ENCODE measurements at regions not wholly inside any gene's neighbourhood (a gene's known extent, or its start where the extent isn't known, plus 50 kb on each side); places are given as distances from the start of the nearest gene placed in this dataset.

DNA sequence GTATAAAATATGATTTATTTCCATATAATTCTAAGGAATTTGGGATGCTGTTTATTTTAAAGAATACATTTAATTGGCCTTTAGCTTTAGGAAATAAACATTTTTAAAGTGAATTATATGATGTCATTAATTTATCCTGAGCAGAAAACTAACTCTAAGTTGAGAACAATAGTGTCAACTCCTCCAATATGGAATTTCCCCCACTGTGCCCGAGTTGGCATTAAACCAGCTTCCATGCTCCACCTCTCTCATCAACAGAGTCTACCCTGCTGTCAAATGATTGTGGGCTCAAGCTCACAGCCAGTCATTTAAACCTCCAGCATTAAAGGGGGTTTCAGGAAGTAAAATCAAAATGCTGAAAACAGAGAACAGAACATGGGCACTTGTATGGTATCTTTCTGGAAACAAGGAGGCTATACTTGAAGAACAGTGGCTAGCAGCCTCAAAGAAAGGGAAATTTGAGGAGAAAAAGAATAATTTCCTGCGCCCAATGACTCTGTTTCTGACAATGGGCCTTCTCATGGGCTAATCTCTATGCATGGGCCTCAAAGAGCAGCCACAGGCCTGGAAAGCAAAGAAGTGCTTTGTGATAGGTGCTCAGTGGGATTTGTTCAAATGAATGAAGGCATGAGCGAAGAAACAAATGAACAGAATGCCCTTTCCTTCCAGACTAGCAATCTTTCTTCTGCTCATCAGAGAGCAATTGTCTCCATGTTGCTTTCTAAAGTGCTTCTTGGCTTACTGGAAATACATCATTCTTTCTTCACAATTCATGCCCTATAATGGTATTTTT, 252.8 kb downstream of the MTX2 start:
- H3K27ac ChIP-seq: no peak overlapping the region
- TF ChIP-seq POLR2AphosphoS5 (IDR thresholded peaks at IDR 0.05; ENCODE audit: borderline replicate concordance, low read depth, low read length) (no peak), EZH2 (IDR thresholded peaks at IDR 0.05) (no peak), FOXP2 (optimal IDR thresholded peaks at IDR 0.05; ENCODE audit: control extremely low read depth, extremely low read length, insufficient read depth) (no peak)
- no peak overlapping the region for H3K9ac ChIP-seq (ENCODE audit: insufficient read length)
- H3K4me3 ChIP-seq: no peak overlapping the region
- H3K9me3 ChIP-seq (ENCODE audit: low read depth, low read length): no peaks in the 10 kb centered on the region
- DNase-seq (ENCODE audit: low read depth, low spot score): no peak
- H3K36me3 ChIP-seq (ENCODE audit: insufficient read depth, low read length): no peaks in the 10 kb centered on the region

GRCh38 chr2:176525086-176525485, 255.8 kb downstream of the MTX2 start:
- TF ChIP-seq POLR2AphosphoS5 (IDR thresholded peaks at IDR 0.05; ENCODE audit: borderline replicate concordance, low read depth, low read length) (no peak), FOXP2 (optimal IDR thresholded peaks at IDR 0.05; ENCODE audit: control extremely low read depth, extremely low read length, insufficient read depth) (no peak), EZH2 (IDR thresholded peaks at IDR 0.05) (no peak)
- Histone ChIP-seq H3K4me3 (no peak overlapping the region), H3K27ac (no peak overlapping the region), H3K36me3 (ENCODE audit: insufficient read depth, low read length) (no peaks in the 10 kb centered on the region), H3K9me3 (ENCODE audit: low read depth, low read length) (no peaks in the 10 kb centered on the region), H3K9ac (ENCODE audit: insufficient read length) (no peak overlapping the region)
- no peak for DNase-seq (ENCODE audit: low read depth, low spot score)

- no peak overlapping the region for H3K4me3 ChIP-seq
- H3K9ac ChIP-seq (ENCODE audit: insufficient read length): no peak overlapping the region
- no peaks in the 10 kb centered on the region for H3K36me3 ChIP-seq (ENCODE audit: insufficient read depth, low read length)
- H3K9me3 ChIP-seq (ENCODE audit: low read depth, low read length): no peaks in the 10 kb centered on the region
- no peak for TF ChIP-seq POLR2AphosphoS5 (IDR thresholded peaks at IDR 0.05; ENCODE audit: borderline replicate concordance, low read depth, low read length)
- no peak for TF ChIP-seq FOXP2 (optimal IDR thresholded peaks at IDR 0.05; ENCODE audit: control extremely low read depth, extremely low read length, insufficient read depth)
- TF ChIP-seq EZH2 (IDR thresholded peaks at IDR 0.05): no peak
- no peak overlapping the region for H3K27ac ChIP-seq
- DNase-seq (ENCODE audit: low read depth, low spot score): no peak
Measured at GRCh38 chr2:176526995-176527901, 258.0 kb downstream of the MTX2 start.

DNA sequence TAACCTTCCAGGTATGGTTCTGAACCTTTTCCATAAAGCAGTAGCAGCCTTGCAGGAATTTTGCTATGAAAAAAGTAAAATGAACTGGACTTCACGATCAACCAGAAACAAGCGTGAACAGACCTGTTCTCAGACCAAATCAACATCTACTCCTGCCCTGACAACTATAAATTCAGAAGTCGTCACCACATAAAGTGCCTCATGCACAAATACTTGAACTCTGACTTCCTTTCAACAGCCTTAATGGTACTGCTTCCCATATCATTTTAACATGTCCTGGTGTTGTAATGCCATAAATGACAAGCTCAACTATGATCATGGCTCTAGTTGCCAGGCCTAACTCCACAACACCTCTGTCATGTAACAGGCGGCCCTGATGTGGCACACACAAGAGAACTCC, 262.4 kb downstream of the MTX2 start:
- no peak for DNase-seq (ENCODE audit: low read depth, low spot score)
- Histone ChIP-seq H3K9ac (ENCODE audit: insufficient read length) (no peak overlapping the region), H3K9me3 (ENCODE audit: low read depth, low read length) (no peaks in the 10 kb centered on the region), H3K4me3 (no peak overlapping the region), H3K27ac (no peak overlapping the region), H3K36me3 (ENCODE audit: insufficient read depth, low read length) (no peaks in the 10 kb centered on the region)
- TF ChIP-seq FOXP2 (optimal IDR thresholded peaks at IDR 0.05; ENCODE audit: control extremely low read depth, extremely low read length, insufficient read depth) (no peak), POLR2AphosphoS5 (IDR thresholded peaks at IDR 0.05; ENCODE audit: borderline replicate concordance, low read depth, low read length) (no peak), EZH2 (IDR thresholded peaks at IDR 0.05) (no peak)

- H3K27ac ChIP-seq: no peak overlapping the region
- H3K4me3 ChIP-seq: no peak overlapping the region
- H3K9ac ChIP-seq (ENCODE audit: insufficient read length): no peak overlapping the region
- no peaks in the 10 kb centered on the region for H3K9me3 ChIP-seq (ENCODE audit: low read depth, low read length)
- no peak for DNase-seq (ENCODE audit: low read depth, low spot score)
- no peaks in the 10 kb centered on the region for H3K36me3 ChIP-seq (ENCODE audit: insufficient read depth, low read length)
- TF ChIP-seq EZH2 (IDR thresholded peaks at IDR 0.05) (no peak), POLR2AphosphoS5 (IDR thresholded peaks at IDR 0.05; ENCODE audit: borderline replicate concordance, low read depth, low read length) (no peak), FOXP2 (optimal IDR thresholded peaks at IDR 0.05; ENCODE audit: control extremely low read depth, extremely low read length, insufficient read depth) (no peak)
Measured at GRCh38 chr2:176533505-176534193, 264.4 kb downstream of the MTX2 start.

DNA sequence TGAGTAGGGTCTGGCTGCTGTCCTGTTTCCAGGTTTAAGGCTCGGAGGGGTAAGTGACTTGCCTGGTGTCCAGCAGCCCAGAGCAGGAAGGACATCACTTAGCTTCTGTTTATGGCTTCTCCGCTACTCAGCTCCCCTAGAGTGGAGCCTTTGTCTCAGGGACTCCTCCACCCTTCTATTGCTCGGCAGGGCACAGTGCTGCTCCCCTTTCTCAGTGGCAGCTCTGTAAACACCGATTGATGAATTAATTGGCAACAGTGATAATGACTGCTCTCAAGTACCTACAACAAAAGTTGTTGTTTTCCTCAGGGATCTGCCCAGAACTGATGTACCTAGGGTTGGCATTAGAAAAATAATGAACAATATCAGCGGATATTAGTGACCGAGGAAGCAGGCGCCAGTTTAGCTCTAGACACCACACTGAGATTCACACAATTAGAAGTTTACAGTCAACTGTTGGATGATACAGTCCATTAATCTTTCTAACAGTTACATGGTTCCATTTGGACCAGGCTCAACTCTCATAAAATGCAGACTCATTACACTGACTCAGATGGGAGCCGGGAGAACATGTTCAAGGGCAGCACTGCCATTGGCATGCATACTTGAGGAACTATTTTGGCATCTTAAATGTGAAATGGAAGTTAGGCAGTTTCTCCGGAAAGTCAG, 265.7 kb downstream of the MTX2 start:
- H3K9ac ChIP-seq (ENCODE audit: insufficient read length): no peak overlapping the region
- no peaks in the 10 kb centered on the region for H3K36me3 ChIP-seq (ENCODE audit: insufficient read depth, low read length)

GRCh38 chr2:176535467-176536113, 266.3 kb downstream of the MTX2 start:
- Histone ChIP-seq H3K27ac (no peak overlapping the region), H3K9me3 (ENCODE audit: low read depth, low read length) (no peaks in the 10 kb centered on the region), H3K4me3 (no peak overlapping the region), H3K9ac (ENCODE audit: insufficient read length) (no peak overlapping the region), H3K36me3 (ENCODE audit: insufficient read depth, low read length) (no peaks in the 10 kb centered on the region)
- no peak for DNase-seq (ENCODE audit: low read depth, low spot score)
- no peak for TF ChIP-seq POLR2AphosphoS5 (IDR thresholded peaks at IDR 0.05; ENCODE audit: borderline replicate concordance, low read depth, low read length)
- no peak for TF ChIP-seq EZH2 (IDR thresholded peaks at IDR 0.05)
- TF ChIP-seq FOXP2 (optimal IDR thresholded peaks at IDR 0.05; ENCODE audit: control extremely low read depth, extremely low read length, insufficient read depth): no peak

More for the DNA sequence above, 265.7 kb downstream of the MTX2 start:
- H3K4me3 ChIP-seq: no peak overlapping the region
- TF ChIP-seq EZH2 (IDR thresholded peaks at IDR 0.05): no peak
- no peak for TF ChIP-seq FOXP2 (optimal IDR thresholded peaks at IDR 0.05; ENCODE audit: control extremely low read depth, extremely low read length, insufficient read depth)
- TF ChIP-seq POLR2AphosphoS5 (IDR thresholded peaks at IDR 0.05; ENCODE audit: borderline replicate concordance, low read depth, low read length): no peak
- no peak overlapping the region for H3K27ac ChIP-seq
- no peaks in the 10 kb centered on the region for H3K9me3 ChIP-seq (ENCODE audit: low read depth, low read length)
- no peak for DNase-seq (ENCODE audit: low read depth, low spot score)
